ENCODE measurements at regions not wholly inside any gene's neighbourhood (a gene's known extent, or its start where the extent isn't known, plus 50 kb on each side); places are given as distances from the start of the nearest gene placed in this dataset.
"Not testable (repeated sequence)": the region's sequence is repeated elsewhere in the genome, so short reads cannot be mapped to it uniquely, and the experiment has no call there.

DNA sequence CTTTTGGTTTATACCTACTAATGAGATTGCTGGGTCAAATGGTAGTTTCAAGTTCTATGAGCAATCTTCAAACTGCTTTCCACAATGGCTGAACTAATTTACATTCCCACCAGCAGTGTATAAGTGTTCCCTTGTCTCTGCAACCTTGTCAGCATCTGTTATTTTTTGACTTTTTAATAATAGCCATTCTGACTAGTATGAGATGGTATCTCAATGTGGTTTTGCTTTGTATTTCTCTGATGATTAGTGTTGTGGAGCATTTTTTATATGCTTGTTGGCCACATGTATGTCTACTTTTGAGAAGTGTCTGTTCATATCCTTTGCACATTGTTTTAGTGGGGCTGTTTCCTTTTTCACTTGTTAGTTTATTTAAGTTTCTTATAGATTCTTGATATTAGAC, 449.3 kb upstream of the ATP11B start:
- TF ChIP-seq EZH2 (IDR thresholded peaks at IDR 0.05; ENCODE audit: insufficient read depth, low read length), result not testable (repeated sequence)
- TF ChIP-seq, protein P1, sequence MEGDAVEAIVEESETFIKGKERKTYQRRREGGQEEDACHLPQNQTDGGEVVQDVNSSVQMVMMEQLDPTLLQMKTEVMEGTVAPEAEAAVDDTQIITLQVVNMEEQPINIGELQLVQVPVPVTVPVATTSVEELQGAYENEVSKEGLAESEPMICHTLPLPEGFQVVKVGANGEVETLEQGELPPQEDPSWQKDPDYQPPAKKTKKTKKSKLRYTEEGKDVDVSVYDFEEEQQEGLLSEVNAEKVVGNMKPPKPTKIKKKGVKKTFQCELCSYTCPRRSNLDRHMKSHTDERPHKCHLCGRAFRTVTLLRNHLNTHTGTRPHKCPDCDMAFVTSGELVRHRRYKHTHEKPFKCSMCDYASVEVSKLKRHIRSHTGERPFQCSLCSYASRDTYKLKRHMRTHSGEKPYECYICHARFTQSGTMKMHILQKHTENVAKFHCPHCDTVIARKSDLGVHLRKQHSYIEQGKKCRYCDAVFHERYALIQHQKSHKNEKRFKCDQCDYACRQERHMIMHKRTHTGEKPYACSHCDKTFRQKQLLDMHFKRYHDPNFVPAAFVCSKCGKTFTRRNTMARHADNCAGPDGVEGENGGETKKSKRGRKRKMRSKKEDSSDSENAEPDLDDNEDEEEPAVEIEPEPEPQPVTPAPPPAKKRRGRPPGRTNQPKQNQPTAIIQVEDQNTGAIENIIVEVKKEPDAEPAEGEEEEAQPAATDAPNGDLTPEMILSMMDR (IDR thresholded peaks at IDR 0.05; ENCODE audit: insufficient read depth, low read depth, low read length), result not testable (repeated sequence)

All from astrocyte (in vitro differentiated cells and primary cell).